ENCODE measurements at regions not wholly inside any gene's neighbourhood (a gene's known extent, or its start where the extent isn't known, plus 50 kb on each side); places are given as distances from the start of the nearest gene placed in this dataset.

- TF ChIP-seq POLR2A (IDR thresholded peaks at IDR 0.05; ENCODE audit: low read length) = no peak
- TF ChIP-seq GATA1 (IDR thresholded peaks at IDR 0.05; ENCODE audit: low read depth, low read length) = no peak
Measured at GRCh38 chr4:159445692-159446091, 342.8 kb downstream of the RAPGEF2 start.

All from erythroblast (primary cell).